AG20443 (cell line): ENCODE measurements at regions not wholly inside any gene's neighbourhood (a gene's known extent, or its start where the extent isn't known, plus 50 kb on each side); places are given as distances from the start of the nearest gene placed in this dataset.

Experiments used
- DNase-seq: peaks from one replicate; pipeline ENCODE4 v3.0.0; 2012; ENCODE audit warnings: low spot score, mixed read lengths

- DNase-seq: no peak
These were observed 58.8 kb upstream of the NTRK3 start for GRCh38 chr15:88315221-88315878.

- peak; percentile 78 for DNase-seq
These were observed 56.5 kb upstream of the NTRK3 start for GRCh38 chr15:88312941-88313579.

- no peak for DNase-seq
These were observed 52.8 kb upstream of the NTRK3 start for GRCh38 chr15:88309363-88309762.

DNA sequence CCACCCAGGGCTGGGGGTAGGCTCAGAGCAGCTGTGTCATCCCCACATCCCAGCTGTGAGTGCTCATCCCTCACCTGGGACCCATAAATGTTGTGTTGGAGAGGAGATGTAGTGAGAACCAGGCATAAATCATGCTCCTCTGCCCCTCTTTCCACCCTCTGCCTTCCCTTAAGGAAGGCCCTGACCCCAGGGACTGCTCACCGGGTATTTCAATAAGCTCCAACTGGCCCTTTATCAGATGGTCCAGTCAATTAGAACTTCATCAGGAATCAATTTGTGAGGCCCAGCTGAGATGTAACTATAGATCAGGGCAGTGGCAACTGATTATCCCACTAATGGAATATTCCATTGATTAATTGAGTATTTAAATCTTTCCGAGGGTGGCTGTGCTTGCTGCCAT, 50.8 kb upstream of the NTRK3 start:
- DNase-seq: no peak
